Activated CD4-positive, alpha-beta T cell treated with anti-CD3 and anti-CD28 coated beads, Interleukin-2, Interleukin-6, amounts not matched to agents 100 ng/mL and 50 ng/mL, durations not matched to agents 16 hours and 8 hours (primary cell): ENCODE measurements at regions not wholly inside any gene's neighbourhood (a gene's known extent, or its start where the extent isn't known, plus 50 kb on each side); places are given as distances from the start of the nearest gene placed in this dataset.
"Not testable (repeated sequence)": the region's sequence is repeated elsewhere in the genome, so short reads cannot be mapped to it uniquely, and the experiment has no call there.

Experiments
- DNase-seq: peaks from one replicate; pipeline ENCODE4 v3.0.0-alpha.2; 2020

GRCh38 chr2:54031288-54031687 lies 60.5 kb upstream of the PSME4 start:
- not testable (repeated sequence) for DNase-seq

DNA sequence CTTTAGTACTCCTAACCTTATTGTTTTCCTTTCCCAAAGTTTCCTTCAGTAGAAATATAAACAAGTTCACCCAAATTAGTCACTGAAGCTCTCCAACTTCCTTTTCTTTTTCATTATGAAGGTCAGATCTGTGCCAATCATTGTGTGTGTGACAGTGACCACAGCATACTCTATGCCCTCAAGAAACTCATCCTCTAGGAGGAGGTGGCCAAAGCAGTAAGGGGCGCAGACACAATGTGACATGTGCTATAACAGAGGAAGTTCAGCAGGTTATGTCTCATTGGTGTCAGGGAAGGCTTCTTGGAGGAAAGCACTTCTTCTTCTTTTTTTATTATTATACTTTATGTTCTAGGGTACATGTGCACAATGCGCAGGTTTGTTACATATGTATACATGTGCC lies 60.0 kb upstream of the PSME4 start:
- DNase-seq = no peak

GRCh38 chr2:54030396-54030741 lies 59.6 kb upstream of the PSME4 start:
- no peak for DNase-seq

DNA sequence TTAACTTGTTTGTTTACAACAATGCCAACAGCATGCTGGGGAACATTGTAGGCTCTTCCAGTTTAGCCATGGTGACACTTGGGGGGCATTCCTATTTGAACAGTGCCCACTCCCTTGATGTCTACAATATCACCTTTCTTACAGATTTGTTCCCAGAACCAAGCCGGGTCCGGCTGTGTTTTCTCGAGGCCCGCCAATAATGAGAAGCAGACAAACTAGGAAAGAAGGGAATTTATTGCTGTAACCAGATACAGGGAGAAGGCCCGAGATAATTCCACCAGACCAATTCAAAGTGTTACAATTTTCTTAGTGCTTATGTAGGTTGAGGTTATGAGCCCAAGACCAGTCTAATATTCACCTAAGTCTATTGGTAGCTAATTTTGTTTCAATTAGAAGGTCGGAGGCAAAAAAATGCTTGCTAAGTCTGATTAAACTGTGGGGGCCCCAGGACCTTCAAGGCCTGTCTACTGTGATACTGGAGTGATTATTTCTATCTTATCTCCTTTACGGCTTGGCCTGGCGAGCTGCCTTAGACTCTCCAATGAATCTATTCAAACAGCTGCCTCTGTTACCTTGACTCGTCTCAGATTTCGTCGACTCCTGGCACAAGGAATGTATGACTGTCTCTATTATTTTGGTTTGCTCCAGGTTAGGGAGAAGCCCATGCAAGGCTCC lies 59.1 kb upstream of the PSME4 start:
- DNase-seq = no peak

- not testable (repeated sequence) for DNase-seq
Measured at GRCh38 chr2:54025463-54026075, 54.8 kb upstream of the PSME4 start.

DNA sequence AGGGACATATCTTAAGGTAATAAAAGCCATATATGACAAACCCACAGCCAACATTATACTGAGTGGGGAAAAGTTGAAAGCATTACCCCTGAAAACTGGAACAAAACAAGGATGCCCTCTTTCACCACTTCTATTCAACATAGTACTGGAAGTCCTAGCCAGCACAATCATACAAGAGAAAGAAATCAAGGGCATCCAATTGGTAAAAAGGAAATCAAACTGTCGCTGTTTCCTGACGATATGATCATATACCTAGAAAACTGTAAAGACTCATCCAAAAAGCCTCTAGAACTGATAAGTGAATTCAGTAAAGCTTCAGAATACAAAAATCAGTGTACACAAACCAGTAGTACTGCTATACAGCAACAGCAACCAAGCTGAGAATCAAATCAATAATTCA lies 53.8 kb upstream of the PSME4 start:
- DNase-seq = no peak

DNA sequence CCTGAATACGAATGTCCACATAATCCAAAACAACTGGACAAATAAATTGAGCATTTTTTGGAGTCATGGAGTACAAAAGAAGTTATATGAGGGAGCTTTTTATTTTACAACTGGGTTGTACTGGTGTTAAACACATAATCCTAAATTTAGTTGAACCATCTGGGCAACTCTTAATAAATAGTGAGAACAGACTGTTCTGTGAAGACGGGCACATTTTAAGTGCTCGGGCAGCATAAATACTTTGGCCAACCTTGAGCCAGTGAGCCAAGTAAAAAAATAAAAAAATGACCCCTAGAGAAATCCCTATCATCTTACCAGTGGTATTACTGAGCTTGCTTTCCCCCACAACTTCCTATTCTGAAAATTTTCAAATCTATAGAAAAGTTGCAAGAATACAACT lies 50.9 kb upstream of the PSME4 start:
- DNase-seq = no peak

GRCh38 chr2:54020793-54021414 lies 50.1 kb upstream of the PSME4 start:
- DNase-seq = no peak
